Muscle of arm (tissue), 1 donor: ENCODE measurements at regions not wholly inside any gene's neighbourhood (a gene's known extent, or its start where the extent isn't known, plus 50 kb on each side); places are given as distances from the start of the nearest gene placed in this dataset.

Experiments
- DNase-seq: peaks from one replicate; pipeline ENCODE4 v3.0.0-alpha.2; 2013

DNA sequence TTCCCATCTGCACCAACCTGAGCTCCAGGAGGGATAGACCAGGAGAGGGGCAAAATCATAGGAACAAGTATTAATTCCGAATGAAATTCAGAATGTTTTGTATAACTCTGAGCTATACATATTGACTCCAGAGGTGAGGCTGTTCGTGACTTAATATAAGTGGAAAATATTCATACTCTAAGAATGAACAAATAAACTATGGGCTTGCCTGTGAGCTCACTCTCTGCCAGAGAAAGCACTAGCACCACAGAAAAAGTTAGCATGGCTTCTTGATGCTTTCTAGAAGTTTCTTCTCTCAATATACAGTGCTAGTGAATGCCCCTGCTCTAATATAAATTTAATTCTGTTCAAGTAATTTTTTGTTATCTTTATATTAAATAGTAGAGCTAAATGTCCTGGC is 1536.4 kb upstream of the FLRT2 start:
- no peak for DNase-seq

DNA sequence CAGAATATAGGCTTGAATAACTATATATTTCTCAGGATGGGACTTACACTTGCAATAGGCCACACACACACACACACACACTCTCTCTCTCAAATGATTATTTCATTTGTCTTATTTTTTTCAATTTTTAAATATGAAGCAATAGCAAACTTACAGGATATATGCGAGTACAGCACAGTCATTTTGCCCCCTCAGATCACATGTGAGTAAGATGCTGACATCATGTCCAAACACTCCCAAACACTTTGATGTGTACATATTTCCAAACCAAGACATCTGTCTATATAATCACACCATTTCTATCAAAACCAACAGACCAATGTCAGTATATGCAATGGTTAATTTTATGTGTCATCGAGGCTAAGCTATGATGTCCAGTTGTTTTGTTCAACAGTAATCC is 1535.9 kb upstream of the FLRT2 start:
- DNase-seq: no peak

DNA sequence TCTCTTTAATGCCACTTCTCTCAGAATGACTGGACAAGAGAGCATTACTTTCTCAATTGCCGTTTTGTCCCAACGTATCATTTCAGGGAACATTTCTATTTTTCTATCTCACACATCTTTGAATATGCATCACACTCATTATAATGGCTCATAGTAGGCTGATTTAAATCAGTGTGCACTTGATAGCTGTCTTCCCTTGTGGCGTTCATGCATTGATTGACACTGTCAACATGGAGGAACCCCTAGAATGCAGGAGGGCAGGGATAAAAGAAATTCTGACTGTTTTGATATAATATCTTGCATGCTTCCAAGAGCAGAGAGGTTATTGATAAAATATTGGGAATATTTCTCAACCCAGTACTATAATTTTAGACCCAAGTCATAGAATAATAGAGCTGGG is 1528.9 kb upstream of the FLRT2 start:
- DNase-seq: no peak

DNA sequence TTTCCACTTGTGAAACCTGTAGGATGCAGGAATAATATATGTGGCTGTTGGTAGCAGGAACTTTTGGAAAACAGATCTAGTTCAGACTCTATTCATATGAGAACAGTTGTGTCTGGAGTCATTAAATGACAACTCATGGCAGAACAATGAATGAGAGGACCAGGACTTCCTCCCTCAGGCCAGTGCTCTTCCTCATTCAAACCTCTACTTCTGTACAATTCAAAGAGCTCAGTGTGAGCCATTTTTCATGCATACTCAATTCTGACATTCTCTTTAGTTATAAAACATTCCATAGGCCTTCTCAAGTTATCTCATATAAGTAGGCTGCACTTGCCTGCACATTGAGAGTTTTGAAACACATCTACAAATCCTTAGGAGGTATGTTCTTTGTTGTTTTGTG is 1526.6 kb upstream of the FLRT2 start:
- no peak for DNase-seq

DNA sequence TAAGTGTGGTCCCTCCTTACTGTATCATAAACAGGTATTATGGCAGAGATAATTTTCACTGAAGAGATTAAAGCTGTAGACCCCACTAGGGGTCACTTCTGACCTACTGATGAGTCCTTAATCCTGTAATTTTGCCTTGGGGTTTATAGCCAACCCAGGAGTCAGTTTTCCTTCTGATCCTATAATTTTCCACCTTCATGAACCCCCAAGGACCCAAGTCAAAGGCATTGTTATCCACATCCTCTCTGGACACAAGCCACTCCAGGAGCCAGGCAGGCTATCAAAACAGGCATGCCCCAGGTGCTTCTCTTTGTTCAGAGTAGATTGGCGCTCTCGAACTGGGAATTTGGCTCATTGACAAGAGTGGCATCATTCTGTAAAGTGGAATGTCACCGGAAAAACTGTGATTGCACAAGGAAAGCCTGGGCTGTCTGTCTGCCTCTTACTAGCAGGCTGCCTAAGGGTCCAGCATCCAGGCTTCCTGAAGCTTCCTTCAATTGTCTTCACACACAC is 1523.2 kb upstream of the FLRT2 start:
- DNase-seq: no peak

DNA sequence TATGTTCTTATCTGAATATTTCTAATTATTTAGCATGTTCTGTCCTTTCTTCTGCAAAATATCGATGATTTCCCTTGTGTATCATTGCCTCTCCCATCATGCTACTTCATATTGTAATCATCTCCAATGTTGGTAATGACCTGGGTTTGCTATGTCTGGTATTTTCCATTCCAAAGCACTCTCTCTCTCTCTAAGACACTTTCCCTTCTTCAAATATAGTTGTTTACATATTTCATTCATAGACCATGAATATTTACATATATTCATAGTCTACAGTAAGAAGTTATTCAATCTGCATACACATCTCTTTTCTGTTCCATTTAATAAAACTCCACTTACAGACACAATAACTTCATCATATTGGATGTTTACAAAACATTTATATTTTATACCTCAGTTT is 1516.5 kb upstream of the FLRT2 start:
- DNase-seq: no peak

DNA sequence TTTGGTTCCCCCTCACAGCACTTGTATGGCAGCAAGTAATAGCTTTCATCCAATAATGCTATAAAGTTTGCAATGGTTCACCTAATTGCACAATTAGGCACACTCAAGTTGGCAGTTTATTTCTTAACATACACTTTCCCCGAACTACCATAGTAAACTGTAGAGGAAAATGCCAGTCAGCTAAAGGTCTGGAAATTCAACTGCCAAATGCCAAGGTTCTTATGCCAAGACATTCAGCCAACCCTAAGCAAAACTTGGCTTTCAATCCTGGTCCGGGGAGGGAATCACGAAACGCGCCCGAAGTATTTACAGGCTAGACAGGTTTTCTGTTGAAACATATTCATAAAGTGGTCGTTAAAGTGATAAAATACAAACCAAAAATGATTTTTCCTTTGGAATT is 1512.4 kb upstream of the FLRT2 start:
- DNase-seq: no peak

DNA sequence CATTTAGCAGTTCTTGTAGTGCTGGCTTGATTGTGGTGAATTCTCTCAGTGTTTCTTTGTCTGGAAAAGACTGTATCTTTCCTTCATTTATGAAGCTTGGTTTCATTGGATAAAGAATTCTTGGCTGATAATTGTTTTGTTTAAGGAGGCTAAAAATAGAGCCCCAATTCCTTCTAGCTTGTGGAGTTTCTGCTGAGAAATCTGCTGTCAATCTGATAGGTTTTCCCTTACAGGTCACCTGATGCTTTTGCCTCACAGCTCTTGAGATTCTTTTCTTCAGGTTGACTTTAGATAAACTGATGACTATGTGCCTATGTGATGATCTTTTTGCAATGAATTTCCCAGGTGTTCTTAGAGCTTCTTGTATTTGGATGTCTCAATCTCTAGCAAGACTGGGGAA is 1508.5 kb upstream of the FLRT2 start:
- DNase-seq: no peak

DNA sequence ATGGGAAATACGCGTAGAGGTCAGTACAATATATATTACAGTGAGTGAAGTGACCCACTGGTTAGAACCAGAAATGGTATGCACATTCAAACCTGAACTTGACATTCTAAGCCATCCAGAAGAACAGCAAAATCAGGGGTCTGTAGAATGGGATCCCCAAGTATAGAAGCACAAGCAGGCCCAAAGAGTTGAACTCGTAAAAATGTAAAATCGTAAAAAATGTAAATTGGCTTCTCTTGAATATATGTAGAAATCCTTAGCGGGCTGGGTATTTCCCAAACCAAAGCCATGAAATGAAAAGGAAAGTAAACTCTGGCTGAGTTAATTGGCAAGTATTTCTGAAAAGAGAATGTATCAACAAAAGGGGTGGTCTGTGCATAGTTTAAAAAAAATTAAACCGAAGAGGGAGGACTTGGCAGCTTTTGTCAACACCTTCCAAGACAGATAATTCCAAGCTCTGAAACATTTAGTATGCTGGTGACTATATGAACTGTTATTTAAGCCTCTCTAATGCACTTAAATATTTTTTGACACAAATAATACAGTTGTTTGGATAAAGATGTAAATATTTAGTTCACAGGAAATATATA is 1505.6 kb upstream of the FLRT2 start:
- DNase-seq: no peak

DNA sequence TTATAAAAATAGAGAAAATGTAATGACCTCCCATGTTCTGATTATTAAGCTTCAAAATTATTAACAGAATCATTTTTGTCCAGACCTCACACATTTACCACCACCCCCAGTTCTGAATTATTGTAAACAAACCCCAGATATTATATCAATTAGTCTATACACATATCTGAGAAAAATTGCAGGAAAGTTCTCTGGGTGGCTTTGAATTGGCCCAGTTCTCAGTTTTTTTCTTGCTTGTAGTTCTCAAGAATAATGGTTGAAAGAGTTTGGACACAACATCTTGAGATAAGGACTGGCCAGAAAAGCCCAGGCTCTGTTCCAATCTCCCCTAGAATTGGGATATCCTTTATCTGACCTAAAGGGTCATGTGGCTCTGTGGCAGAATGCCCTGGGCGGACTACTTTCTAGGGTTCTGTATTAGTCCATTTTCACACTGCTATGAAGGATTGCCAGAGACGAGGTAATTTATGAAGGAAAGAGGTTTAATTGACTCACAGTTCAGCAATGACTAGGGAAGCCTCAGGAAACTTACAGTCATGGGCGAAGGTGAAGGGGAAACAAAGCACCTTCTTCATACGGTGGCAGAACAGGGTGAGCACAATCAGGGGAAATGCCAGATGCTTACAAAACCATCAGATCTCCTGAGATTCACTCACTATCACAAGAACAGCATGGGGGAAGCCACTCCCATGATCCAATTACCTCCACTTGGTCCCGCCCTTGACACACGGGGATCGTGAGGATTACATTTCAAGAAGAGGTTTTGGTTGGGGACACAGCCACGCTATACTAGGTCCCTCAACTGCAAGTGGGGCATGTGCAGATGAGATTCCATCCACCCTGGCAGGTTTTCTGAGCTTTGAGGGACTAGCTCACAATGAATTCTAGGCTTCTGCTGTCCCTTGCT is 1504.6 kb upstream of the FLRT2 start:
- DNase-seq: no peak

DNA sequence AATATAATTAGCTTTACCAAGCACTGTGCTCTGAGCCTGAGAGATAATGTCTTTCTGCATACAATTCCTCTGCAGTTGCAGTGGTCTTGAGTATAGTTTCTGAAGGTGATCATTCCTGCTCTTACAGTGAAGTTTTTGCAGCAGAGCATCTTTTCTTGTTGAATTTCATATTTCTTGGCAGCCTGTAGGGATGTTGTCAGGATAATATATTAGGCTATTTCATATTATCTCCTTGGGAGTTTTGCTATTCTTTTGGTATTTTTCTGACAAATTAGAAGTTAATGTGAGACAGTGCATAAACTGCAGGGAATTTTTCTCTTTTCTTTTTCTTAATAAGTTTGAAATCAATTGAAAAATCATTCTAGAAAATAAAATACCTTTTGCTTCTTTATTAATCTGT is 1502.6 kb upstream of the FLRT2 start:
- no peak for DNase-seq

DNA sequence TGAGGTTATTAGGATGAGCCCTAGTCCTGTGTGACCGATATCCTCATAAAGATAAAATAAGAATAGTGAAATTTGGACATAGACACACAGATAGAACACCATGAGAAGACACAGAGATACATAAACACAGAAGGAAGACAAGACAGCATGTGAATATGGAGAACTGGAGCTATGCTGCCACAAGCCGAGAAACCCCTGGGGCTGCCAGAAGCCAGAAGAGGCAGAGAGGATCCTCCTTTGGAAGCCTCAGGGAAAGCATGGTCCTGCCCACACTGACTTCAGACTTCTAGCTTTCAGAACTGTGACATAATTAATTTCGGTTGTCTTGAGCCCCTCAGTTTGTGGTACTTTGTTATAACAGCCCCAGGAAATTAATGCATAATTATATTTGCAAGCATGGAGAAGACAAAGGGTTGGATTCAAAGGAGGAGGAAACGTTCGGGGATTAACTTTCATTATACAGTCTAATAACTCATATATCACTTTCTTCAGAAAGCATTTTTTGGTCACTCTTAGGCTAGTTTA is 1501.8 kb upstream of the FLRT2 start:
- DNase-seq: no peak

DNA sequence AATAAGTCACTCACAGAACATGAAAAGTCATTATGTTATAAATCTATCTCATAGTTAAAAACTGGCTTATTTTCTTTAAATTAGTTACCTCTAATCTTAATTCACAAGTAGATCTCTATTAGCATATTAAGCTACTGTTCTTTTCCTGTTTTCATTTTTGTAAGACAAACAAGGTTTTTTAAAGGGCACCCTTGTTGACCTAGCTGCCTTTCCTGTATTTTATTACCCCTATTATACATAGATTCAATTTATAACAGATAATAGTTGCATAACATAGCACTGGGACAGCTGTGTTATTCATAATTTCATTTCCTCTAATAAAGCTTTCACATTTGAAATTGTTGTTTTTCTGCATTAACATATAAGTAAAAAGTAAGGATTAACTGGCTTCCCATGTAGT is 1500.7 kb upstream of the FLRT2 start:
- DNase-seq: no peak

DNA sequence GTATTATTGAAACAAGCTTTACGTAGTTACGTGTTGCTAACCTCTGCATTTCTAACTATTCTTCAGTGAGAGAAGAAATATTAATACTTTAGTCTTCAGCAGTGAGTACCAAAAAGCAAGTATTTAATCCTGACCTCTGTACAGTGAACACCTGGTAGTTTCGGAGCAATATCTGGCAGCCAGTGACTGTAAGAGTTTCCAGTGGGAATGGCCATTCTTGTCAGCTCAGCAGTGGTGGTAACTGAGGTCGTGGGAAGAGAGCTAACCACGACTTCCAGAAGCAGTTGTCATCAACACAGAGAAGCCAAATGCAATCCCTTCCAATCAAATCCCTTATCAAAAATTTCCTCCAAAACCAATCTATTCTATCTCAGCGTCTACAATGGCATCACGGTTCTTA is 1500.2 kb upstream of the FLRT2 start:
- no peak for DNase-seq

DNA sequence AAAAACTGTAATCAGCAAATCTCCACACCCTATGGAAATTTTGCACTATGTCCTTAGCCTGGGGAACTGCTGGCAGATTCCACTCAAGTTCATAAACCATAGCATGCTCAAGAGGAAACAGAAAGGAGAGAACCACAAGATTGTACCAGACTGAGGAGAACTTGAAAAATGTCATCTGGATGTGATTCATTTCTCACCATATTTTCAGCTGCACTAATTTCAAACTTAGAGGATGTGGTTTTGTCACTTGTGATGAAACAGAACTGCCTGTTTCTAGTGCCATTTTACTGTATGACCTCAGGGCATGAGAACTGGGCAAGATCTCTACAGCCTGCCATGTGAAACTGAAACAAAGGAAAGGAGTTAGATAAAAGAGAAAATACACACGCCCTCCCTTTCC is 1493.1 kb upstream of the FLRT2 start:
- DNase-seq: no peak

DNA sequence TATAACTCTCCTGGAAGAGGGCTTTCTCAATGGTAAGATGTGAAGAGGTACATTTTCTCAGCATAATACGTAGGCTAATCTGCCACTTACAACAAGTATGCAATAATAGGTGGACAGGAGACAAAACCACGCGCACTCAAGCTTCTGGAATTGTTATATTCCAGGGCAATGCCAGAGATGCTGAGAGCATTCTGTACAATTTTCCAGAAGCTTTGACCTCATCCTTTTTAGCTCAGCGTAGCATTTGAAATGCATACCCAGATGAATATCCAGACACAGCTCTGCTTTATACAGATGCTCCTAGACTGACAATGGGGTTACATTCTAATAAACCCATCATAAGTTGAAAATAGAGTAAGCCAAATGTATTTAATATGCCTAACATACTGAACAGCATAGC is 1492.4 kb upstream of the FLRT2 start:
- DNase-seq: no peak

DNA sequence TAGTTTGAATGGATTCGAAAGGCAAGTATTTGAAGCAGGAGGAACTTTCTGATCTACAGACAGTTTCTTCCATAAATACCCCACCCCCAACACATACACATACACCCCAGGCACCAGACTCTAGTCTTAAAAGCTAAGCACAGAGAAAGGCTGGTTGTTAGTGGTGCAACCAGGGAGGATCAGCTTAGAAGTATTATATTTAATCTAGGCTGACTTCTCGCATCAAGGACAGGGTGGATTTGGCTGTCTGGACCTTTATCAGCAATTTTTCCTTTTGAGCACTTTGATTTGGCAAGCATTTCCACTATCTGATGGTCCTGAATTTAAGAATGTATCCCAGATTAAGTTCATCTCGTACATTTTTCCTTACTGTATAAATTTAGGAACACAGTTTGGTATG is 1489.8 kb upstream of the FLRT2 start:
- DNase-seq: no peak

DNA sequence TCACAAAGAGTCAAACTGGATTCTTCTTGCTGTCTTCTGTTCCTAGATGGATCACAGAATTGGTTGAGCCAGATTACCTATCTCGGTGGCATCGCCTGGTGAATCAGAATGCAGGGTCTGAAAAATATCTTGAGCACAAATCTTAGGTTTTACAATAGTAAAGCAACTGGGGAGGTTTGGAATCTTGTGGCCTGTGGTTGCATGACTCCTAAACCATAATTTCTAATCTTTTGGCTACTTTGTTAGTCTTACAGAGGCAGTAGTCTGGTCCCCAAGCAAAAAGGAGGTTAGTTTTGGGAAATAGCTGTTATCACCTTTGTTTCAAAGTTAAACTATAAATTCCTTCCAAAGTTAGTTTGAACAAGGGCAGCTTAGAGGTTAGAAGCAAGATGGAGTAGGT is 1488.5 kb upstream of the FLRT2 start:
- DNase-seq: no peak

DNA sequence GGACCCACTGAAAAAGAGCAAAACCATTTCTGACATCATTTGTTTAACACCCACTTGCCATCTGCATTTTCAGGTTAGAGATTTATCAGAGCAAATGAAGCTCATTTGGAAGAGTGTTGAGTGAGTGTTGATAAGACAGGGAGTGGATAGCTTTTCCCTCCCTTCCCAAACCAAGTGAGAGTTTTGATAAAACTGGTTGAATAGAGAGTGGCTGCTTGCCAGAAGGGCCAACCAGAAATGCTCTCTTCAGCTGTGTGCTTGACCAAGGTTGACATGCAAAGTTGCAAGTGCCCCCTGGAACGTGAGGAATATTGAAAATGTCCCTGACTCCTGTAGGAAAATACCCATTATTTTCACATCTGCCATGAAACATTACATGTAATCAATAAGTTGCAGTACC is 1487.0 kb upstream of the FLRT2 start:
- no peak for DNase-seq

DNA sequence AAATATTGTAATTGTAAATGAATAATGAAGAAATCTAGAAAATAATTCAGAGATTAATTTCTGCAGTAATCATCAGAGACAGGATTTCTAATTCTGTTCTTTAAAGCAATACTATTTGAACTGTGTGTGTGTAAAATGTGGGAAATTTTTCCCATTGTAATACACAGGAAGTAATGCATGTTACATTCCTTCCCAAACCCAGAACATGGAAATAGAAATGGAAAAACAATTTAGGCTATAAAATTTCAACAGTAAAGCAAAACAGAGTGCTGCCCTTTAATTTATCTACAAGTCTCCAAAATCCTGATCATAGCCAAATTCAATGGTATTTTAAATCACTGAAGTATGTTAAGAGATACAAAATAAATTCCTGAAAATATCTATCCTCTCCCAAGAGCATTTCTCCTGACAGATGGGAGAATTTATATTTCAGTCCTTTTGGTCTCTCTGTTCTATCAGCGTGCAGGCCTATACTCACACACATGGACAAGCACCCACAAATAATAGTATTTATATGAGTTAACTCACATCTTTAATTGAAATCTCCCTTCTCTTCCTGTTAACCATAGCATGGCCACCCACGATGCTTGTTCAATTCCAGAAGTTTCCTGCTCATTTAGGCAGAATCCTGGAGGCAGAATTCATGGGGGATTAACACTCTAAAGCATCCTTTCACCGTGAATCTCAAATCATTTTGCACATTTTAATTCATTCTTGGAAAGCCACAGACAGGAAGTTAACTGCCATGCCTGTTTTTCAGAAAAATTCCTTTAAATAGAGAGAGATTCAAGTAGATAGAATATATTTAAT is 1465.4 kb upstream of the FLRT2 start:
- peak; percentile 37 for DNase-seq

DNA sequence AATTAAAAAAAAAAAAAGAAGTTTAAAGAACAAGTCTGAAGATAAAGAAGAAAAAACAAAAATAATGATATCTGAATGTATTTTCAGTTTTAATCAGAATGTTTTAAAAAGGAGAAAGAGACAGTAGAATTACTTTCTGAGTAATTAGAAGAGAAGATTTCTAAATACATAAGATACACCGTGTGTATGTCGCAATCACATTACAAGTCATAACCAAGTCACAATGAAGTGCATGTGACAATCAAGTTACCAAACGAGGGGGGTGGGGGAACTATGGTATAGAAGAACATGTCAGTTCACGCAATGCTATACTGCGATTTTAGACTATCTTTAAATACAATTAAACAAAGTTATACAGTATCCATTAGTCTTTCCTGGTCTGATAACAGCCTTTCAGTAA is 1464.1 kb upstream of the FLRT2 start:
- DNase-seq: no peak

DNA sequence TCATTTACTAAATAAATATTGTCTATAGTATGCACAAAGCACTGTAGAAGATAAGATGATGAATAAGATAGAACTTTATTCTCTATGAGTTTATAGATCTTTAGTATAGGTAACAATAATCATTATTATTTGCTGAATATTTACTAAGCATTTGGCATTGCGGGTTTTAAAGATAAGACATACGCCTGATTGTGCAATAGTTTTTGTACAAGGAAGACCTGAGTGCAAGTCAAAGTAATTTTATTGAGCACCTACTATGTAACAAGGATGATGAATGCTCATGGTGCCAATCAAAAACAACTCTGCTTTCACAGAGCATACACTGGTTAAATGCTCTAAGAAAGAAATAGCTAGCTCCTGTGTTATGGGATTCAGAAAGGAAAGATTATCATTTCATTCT is 1461.7 kb upstream of the FLRT2 start:
- DNase-seq: no peak

DNA sequence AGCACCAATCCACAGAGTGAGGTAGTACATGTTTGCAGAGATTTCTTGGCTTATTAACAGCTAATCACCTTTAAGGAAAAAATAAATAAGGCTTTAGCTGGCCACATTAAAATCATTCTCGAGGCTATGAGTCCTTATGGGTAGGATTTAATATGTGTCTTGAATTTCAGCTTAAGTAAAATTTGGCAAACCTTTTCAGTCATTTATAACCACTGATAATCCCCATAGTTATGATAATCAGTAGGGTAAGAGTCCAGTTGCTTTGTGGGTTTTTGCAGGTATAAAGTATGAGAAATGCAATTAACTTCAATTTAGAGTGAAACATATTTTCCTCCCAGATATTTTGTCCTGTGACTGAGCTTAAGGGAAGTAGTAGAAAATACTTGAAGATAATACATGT is 1458.9 kb upstream of the FLRT2 start:
- no peak for DNase-seq
